HL-60 (cell line): ENCODE measurements at regions not wholly inside any gene's neighbourhood (a gene's known extent, or its start where the extent isn't known, plus 50 kb on each side); places are given as distances from the start of the nearest gene placed in this dataset.

ENCODE experiments used
- DNase-seq, 2 experiments: peaks; one replicate each; pipeline ENCODE4 v3.0.0-alpha.2; 2010 to 2020; ENCODE audit warnings: low read depth in 1 of 2, low spot score in 1 of 2
- H3K27ac ChIP-seq: fragments of 250-450 bp; sonication (Bioruptor Pico); replicated peaks from 2 replicates; pipeline ENCODE4 v1.5.1; 2020; ENCODE audit warnings: mild to moderate bottlenecking, moderate library complexity
- H3K27me3 ChIP-seq: fragments of 250-450 bp; sonication (Bioruptor Pico); 2 replicates; pipeline ENCODE4 v1.5.1; 2021; ENCODE audit warnings: mild to moderate bottlenecking, moderate library complexity; ENCODE audit not compliant: insufficient read depth, poor library complexity, severe bottlenecking
- H3K4me3 ChIP-seq: replicated peaks from 2 replicates; pipeline ENCODE4 v1.5.1; 2011; ENCODE audit warnings: mild to moderate bottlenecking, control low read depth, low read length; ENCODE audit not compliant: insufficient read depth
- CTCF ChIP-seq: IDR thresholded peaks from one replicate; pipeline ENCODE4 v1.5.1; 2011; ENCODE audit warnings: low read length, control low read depth, inconsistent platforms; ENCODE audit not compliant: insufficient read depth
- GABPA ChIP-seq: IDR thresholded peaks from 2 replicates; pipeline ENCODE4 v1.6.1; 2012; ENCODE audit warnings: low read depth
- POLR2AphosphoS5 ChIP-seq: IDR thresholded peaks from 2 replicates; pipeline ENCODE4 v1.6.1; 2012; ENCODE audit warnings: low read depth
- REST ChIP-seq: IDR thresholded peaks from 2 replicates; pipeline ENCODE4 v1.6.1; 2012; ENCODE audit warnings: low read depth; ENCODE audit not compliant: insufficient replicate concordance
- SPI1 ChIP-seq: IDR thresholded peaks from 2 replicates; pipeline ENCODE4 v1.6.1; 2012; ENCODE audit warnings: low read depth, mild to moderate bottlenecking, borderline replicate concordance

GRCh38 chr1:5812295-5812694 lies 179.9 kb downstream of the NPHP4 start:
- Histone ChIP-seq H3K27ac (no peak overlapping the region), H3K4me3 (no peak overlapping the region), H3K27me3 (no peaks in the 10 kb centered on the region)
- TF ChIP-seq CTCF (no peak), SPI1 (no peak)
- DNase-seq: no peak

GRCh38 chr1:5811419-5811818 lies 180.8 kb downstream of the NPHP4 start:
- Histone ChIP-seq H3K27me3 (no peaks in the 10 kb centered on the region), H3K27ac (no peak overlapping the region), H3K4me3 (no peak overlapping the region)
- DNase-seq: peak in 1 of 2 experiments; percentile 16
- TF ChIP-seq REST: no peak
- TF ChIP-seq POLR2AphosphoS5: peak; percentile 56; the same call in 1 of the 2 replicates
- no peak for TF ChIP-seq GABPA
- TF ChIP-seq SPI1: no peak
- TF ChIP-seq CTCF: no peak

- H3K4me3 ChIP-seq: no peak overlapping the region
- no peak for DNase-seq
- H3K27me3 ChIP-seq: no peaks in the 10 kb centered on the region
- H3K27ac ChIP-seq: no peak overlapping the region
- no peak for TF ChIP-seq CTCF
- no peak for TF ChIP-seq GABPA
- TF ChIP-seq REST: no peak
- no peak for TF ChIP-seq SPI1
- TF ChIP-seq POLR2AphosphoS5: no peak
Observed at GRCh38 chr1:5810553-5811270, 181.5 kb downstream of the NPHP4 start.

- TF ChIP-seq POLR2AphosphoS5 (no peak), CTCF (no peak), SPI1 (no peak), REST (no peak), GABPA (no peak)
- Histone ChIP-seq H3K4me3 (no peak overlapping the region), H3K27ac (no peak overlapping the region), H3K27me3 (no peaks in the 10 kb centered on the region)
- DNase-seq: no peak
Observed at GRCh38 chr1:5810131-5810530, 182.1 kb downstream of the NPHP4 start.
